Hematopoietic multipotent progenitor cell treated with erythropoietin and hydrocortisone succinate and interleukin-3 and kit ligand, for 17 days (in vitro differentiated cells): ENCODE measurements at regions not wholly inside any gene's neighbourhood (a gene's known extent, or its start where the extent isn't known, plus 50 kb on each side); places are given as distances from the start of the nearest gene placed in this dataset.
"Not testable (repeated sequence)": the region's sequence is repeated elsewhere in the genome, so short reads cannot be mapped to it uniquely, and the experiment has no call there.

Source experiments
- DNase-seq: peaks from one replicate; pipeline ENCODE4 v3.0.0-alpha.2; 2015; ENCODE audit warnings: low spot score

DNA sequence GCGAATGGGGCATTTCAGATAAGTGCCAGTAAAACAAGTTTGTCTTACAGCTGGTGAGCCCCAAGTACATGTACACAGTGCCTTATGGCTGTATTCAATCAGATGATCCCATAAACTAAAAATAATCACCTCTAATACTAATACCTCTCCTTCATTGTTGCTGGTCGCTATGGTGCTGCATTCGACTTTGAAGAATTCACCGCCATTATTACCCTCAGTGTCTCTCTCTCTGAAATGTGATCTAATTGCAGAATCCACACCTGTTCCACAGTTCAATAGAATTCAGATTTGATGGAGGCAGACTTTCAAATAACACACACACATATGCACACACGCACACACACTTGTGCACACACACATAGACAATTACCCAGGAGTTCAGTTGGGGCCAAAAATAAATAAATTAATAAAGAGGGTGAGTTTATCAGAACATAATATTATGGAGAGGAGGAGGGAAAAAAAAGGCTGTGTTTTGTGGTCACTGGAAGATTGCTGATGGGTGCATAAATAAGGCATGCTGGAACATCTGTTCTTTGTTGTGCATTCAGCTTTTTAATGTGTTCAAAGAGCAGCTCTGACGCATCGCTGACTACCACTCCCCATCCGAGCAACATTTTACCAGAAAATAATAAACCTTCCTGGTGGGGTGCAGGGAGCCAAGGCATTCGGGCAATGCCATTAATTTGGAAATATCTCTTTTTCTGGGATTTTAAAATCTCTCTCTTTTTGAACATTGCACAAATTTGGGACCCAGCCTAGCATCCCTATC is 235.7 kb downstream of the SATB1 start:
- no peak for DNase-seq

GRCh38 chr3:18188491-18188890 is 236.6 kb downstream of the SATB1 start:
- DNase-seq = no peak

GRCh38 chr3:18185624-18186023 is 239.5 kb downstream of the SATB1 start:
- DNase-seq = no peak

DNA sequence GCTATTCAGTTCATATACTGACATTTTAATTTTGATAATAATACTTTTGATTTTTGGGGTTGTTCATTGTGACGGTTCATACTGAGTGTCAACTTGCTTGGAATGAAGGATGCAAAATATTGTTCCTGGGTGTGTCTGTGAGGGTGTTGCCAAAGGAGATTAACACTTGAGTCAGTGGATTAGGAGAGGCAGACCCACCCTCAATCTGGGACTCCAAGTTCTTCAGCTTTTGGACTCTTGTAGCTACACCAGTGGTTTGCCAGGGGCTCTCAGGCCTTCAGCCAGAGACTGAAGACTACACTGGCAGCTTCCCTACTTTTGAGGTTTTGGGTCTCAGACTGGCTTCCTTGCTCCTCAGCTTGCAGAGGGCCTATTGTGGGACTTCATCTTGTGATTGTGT is 242.2 kb downstream of the SATB1 start:
- not testable (repeated sequence) for DNase-seq

- DNase-seq = no peak
Observed at GRCh38 chr3:18179521-18179920, 245.6 kb downstream of the SATB1 start.

GRCh38 chr3:18177271-18177670 is 247.9 kb downstream of the SATB1 start:
- no peak for DNase-seq

- DNase-seq = not testable (repeated sequence)
Observed at GRCh38 chr3:18173891-18174290, 251.2 kb downstream of the SATB1 start.

GRCh38 chr3:18159681-18160080 is 265.5 kb downstream of the SATB1 start:
- no peak for DNase-seq

GRCh38 chr3:18153571-18154173 is 271.5 kb downstream of the SATB1 start:
- no peak for DNase-seq

- DNase-seq = no peak
Observed at GRCh38 chr3:18151199-18151598, 273.9 kb downstream of the SATB1 start.

- DNase-seq = no peak
Observed at GRCh38 chr3:18149935-18150334, 275.2 kb downstream of the SATB1 start.

DNA sequence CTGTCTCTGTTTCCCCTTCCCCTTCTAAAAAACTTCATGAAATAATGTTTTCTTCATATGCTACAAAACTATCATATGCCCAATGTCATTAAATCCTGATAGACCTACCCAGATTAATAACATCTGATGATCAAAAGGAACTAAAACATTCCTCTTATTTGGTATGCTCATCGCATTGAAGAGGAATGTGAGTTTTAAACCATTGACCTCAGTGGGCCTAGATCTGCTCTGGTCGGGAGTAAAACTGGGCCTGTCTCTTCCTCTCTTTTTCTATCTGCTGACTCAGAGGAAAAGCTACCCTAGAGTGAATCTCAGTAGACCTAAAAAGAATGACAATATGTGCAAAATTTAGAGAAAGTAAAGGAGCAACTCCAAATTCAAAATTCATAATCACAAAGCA is 275.8 kb downstream of the SATB1 start:
- no peak for DNase-seq

DNA sequence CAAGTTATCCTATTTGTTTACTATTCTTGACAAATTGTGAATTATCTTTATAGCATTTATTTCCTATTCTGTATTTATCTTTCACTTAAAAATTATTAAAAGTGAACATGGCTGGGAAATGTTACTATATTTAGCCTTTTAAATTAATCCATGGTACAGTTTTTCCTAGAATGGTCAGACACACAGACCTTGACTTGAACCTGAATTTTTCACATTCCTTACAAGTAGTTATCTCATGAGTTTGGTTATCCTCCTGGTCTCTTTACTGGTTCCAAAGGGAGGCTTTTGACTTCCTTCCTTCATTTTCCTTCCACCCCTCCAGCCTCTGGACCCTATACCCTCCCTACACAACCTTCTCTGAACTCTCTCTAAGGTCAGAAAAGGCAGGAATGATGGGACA is 280.6 kb downstream of the SATB1 start:
- DNase-seq = no peak

GRCh38 chr3:18143258-18143780 is 281.8 kb downstream of the SATB1 start:
- no peak for DNase-seq

DNA sequence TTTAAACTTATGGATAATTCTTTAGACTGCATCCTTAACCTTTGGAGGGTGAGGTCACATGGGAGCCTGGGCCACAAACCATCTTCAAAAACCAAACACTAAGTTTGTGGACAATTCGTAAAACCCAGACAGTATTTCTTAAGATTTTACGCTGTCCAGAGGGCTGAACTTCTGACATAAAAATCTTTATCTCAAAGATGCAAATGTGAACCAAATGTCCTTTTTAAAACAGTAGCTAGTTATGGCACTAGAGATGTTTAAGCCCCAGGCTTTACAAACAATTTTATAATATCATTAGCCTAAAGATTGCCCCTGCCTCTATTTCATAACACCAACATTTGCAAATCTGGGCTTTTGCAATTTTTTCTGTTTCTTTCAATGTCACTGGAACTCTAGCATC is 287.2 kb downstream of the SATB1 start:
- DNase-seq = no peak

DNA sequence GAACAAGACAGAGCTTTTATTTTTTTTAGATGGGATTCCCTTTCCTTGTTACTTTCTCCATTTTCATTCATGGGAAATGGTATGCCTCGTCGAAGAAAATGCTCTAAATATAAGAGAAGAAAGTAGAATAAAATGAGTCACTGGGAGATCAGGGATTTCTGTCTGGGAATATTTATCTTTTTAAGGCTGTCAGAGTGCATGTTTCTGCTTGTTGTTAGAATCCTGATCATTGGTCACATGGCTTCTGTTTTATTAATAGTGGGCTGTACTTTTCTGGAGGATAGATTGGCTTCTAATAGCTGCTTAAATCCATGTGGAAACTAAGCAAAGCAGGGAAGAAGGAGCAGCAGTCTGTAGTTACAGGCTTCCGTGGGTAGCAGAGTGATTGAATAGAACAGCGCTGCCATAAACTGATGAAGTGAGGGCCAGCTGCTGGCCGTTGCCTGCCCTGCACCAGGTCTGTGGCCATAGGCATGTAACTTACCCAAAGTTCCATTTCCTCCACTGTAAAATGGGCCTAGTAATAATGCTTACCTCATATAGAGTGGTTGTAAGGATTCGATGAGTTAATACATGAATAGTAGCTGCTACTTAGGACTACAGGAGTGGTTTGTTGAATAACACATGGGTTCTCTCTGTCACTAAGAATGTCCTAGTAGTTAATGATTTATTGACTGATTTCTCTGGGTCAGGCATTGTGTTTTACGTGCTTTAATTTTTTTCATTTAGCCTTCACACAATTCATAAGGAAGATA is 289.9 kb downstream of the SATB1 start:
- no peak for DNase-seq

DNA sequence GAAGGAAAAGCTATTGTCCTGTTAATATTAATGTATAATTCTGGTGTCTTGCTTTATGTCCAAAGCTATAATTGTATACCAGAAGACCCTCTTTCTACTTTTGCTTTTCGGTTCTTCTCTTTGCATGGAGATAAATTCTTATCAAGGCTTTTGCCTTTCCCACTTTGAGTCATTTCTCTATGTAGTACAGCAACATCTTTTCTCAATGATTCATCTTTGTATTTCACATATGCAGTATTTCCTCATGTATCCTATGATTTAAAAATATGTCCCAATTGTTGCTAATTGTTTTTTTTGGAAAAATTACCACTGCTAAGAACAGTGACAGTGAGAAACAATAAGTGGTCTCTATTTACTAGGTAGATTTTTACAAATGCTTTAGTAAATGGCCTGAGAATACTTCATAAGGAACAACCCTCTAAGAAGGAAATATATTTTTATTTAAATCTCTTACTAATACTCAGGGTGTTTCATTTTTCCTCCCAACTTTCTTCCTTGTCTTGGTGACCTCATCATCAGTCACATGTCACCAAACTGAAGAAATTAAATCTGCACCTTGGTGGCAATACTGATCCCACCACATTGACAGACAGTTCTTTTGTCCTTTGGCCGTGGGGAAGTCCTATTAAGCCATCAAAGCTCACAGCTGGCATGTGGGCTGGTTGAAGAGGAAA is 290.6 kb downstream of the SATB1 start:
- DNase-seq = no peak

DNA sequence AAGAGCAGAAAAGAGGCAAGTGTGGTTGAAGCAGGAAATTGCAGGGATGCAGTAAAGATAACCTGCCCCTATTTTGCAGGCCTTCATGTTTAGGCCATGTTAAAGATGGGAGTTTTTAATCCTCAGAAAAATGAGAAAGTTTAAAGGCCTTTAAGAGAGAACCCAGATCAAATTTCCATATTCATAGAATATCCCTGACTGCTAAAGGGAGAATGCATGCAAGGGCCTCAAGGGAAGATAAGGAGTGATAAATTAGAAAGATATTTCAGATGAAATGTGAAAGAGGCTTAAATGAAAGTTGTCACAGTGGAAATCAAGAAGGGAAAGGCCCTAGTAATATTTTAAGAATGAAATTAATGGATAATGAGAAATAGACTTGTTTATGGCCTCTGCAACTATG is 292.1 kb downstream of the SATB1 start:
- DNase-seq = no peak

DNA sequence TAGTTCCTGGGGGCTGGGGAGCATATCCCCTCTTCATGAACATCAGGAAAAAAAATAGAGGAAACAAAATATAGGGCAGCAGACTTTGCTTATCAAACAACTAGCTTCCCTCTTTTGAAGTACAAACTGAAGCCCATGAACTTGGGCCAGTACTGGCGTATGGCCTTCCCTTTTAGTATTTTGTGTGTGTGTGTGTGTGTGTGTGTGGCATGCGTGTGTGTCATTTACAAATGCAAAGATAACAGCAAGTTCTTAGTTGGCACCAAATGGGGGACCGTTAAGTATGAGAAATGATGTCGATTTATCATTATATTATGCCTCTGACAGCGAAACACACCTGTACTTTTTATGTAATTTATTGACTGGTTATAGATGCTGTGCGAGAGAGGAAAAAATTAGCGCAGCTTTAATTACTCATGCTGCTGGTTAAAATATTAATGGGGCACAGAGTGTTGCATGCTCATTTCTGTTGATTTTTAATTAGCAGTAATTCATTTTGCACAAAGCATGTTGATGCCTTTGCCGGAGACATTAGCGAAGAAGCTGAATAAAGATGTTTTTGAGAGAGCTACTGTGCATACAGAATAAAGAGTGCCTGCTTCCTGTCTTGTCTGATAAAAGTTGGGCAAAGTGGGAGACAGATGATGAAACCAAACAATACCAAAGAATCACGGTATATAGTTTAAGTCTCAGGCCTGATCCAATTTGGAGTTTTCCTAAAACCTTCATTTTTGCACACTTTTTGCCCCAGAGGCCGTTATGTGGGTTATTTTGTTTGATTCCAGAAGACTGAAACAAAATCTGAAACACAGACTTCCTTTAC is 297.1 kb downstream of the SATB1 start:
- no peak for DNase-seq

GRCh38 chr3:18127174-18127858 is 297.8 kb downstream of the SATB1 start:
- no peak for DNase-seq

GRCh38 chr3:18126772-18127171 is 298.4 kb downstream of the SATB1 start:
- DNase-seq = no peak
